ENCODE measurements at regions not wholly inside any gene's neighbourhood (a gene's known extent, or its start where the extent isn't known, plus 50 kb on each side); places are given as distances from the start of the nearest gene placed in this dataset.

GRCh38 chr15:87131067-87131466 lies 1051.4 kb downstream of the AGBL1 start:
- Histone ChIP-seq H3K4me3 (no peak overlapping the region), H3K4me1 (no peaks in the 10 kb centered on the region), H3K27ac (replicated peaks in 1 of 4) (no peak overlapping the region), H3K9me3 (no peaks in the 10 kb centered on the region), H3K36me3 (no peaks in the 10 kb centered on the region), H3K27me3 (no peaks in the 10 kb centered on the region)
- DNase-seq (ENCODE audit: extremely low spot score): no peak
- TF ChIP-seq POLR2A (IDR thresholded peaks at IDR 0.05; ENCODE audit: low read depth) (no peak), EP300 (IDR thresholded peaks at IDR 0.05) (no peak), POLR2AphosphoS5 (IDR thresholded peaks at IDR 0.05) (no peak)
- TF ChIP-seq, protein P1, sequence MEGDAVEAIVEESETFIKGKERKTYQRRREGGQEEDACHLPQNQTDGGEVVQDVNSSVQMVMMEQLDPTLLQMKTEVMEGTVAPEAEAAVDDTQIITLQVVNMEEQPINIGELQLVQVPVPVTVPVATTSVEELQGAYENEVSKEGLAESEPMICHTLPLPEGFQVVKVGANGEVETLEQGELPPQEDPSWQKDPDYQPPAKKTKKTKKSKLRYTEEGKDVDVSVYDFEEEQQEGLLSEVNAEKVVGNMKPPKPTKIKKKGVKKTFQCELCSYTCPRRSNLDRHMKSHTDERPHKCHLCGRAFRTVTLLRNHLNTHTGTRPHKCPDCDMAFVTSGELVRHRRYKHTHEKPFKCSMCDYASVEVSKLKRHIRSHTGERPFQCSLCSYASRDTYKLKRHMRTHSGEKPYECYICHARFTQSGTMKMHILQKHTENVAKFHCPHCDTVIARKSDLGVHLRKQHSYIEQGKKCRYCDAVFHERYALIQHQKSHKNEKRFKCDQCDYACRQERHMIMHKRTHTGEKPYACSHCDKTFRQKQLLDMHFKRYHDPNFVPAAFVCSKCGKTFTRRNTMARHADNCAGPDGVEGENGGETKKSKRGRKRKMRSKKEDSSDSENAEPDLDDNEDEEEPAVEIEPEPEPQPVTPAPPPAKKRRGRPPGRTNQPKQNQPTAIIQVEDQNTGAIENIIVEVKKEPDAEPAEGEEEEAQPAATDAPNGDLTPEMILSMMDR (IDR thresholded peaks at IDR 0.05): no peak
- intact Hi-C loops (cut with DNase I): no loop called here
- 92% methylated on average over 1 of the region's 1 CpG for WGBS

- Histone ChIP-seq H3K36me3 (no peaks in the 10 kb centered on the region), H3K4me3 (no peak overlapping the region), H3K9me3 (no peaks in the 10 kb centered on the region), H3K27me3 (no peaks in the 10 kb centered on the region), H3K4me1 (no peaks in the 10 kb centered on the region), H3K27ac (replicated peaks in 1 of 4) (no peak overlapping the region)
- 82% methylated on average over 1 of the region's 1 CpG for WGBS
- no peak for TF ChIP-seq POLR2A (IDR thresholded peaks at IDR 0.05; ENCODE audit: low read depth)
- TF ChIP-seq POLR2AphosphoS5 (IDR thresholded peaks at IDR 0.05): no peak
- TF ChIP-seq EP300 (IDR thresholded peaks at IDR 0.05): no peak
- TF ChIP-seq, protein P1 (IDR thresholded peaks at IDR 0.05): no peak
- intact Hi-C loops (cut with DNase I): no loop called here
- no peak for DNase-seq (ENCODE audit: extremely low spot score)
Observed at GRCh38 chr15:87129916-87130315, 1050.2 kb downstream of the AGBL1 start.

DNA sequence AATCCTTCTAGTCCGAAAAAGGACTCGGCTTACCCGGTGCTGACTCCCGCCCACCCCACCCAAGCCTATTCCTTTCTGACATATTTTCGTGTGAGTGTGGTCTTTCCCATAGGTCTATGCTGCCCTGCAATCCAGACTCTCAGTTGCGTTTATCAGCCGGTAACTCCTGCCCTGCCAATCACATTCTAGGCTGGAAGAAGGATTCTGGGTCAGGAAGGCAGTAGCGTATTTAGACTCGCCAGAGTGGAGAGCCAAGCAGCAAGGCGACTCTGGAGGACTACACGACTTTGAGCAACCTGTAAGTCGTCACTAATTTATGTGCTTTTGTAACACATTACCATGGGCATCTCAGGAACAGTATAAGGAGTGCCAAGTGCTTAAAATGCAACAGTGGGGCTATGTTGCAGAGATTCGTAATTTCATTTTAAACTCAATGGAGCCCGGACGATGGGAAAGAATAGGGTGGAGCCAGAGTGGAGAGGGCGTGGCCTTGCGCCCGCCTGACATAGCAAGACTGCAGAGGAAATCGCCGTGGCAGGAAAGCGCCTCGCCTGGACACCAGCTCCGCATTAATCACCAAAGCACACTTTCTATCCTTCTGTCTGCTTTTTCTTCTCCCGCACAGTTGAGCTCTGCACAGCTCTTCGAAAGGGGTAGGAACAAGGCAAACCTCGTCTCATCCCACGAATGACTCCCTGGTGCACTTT lies 1044.2 kb downstream of the AGBL1 start:
- TF ChIP-seq EP300 (IDR thresholded peaks at IDR 0.05): no peak
- TF ChIP-seq POLR2A (IDR thresholded peaks at IDR 0.05; ENCODE audit: low read depth): no peak
- TF ChIP-seq, protein P1 (IDR thresholded peaks at IDR 0.05): no peak
- TF ChIP-seq POLR2AphosphoS5 (IDR thresholded peaks at IDR 0.05): no peak
- H3K4me1 ChIP-seq: peaks cover 0 to 3% (median 2%) of the 10 kb centered on the region in 4 donors
- H3K27ac ChIP-seq (replicated peaks in 1 of 4): no peak overlapping the region
- no peaks in the 10 kb centered on the region for H3K27me3 ChIP-seq
- H3K36me3 ChIP-seq: no peaks in the 10 kb centered on the region
- DNase-seq (ENCODE audit: extremely low spot score): no peak
- 91% methylated on average over 26 of the region's 27 CpGs for WGBS
- intact Hi-C loops (cut with DNase I): no loop called here
- H3K9me3 ChIP-seq: no peaks in the 10 kb centered on the region
- no peak overlapping the region for H3K4me3 ChIP-seq

- intact Hi-C loops (cut with DNase I): no loop called here
- WGBS: 73% methylated on average over 2 of the region's 2 CpGs
- TF ChIP-seq EP300 (IDR thresholded peaks at IDR 0.05): no peak
- no peak for TF ChIP-seq POLR2AphosphoS5 (IDR thresholded peaks at IDR 0.05)
- TF ChIP-seq, protein P1 (IDR thresholded peaks at IDR 0.05): no peak
- no peak for TF ChIP-seq POLR2A (IDR thresholded peaks at IDR 0.05; ENCODE audit: low read depth)
Observed at GRCh38 chr15:87121336-87121735, 1041.7 kb downstream of the AGBL1 start.

DNA sequence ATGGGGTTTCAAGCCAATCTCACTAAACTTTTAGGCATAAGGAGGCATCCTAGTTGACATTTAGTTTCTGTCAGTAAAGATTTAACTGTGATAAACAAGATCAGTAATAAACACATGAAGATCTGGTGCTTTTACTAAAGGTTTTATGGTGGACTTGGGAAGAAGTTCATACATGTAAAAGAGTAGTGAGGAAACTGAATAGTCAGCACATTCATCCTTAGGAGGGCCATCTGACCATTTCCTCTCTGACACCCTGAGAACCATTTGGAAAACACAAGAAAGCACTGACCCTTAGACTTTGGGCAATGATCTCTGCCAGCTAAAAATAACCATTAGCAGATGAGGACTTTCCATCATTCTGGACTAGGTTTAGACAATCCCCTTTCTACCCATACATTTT lies 1040.9 kb downstream of the AGBL1 start:
- H3K4me3 ChIP-seq: no peak overlapping the region

More at GRCh38 chr15:87121336-87121735, 1041.7 kb downstream of the AGBL1 start:
- Histone ChIP-seq H3K9me3 (no peaks in the 10 kb centered on the region), H3K4me1 (peaks cover 0 to 10% (median 9%) of the 10 kb centered on the region in 4 donors), H3K4me3 (no peak overlapping the region), H3K27ac (replicated peaks in 1 of 4) (no peak overlapping the region), H3K36me3 (no peaks in the 10 kb centered on the region), H3K27me3 (no peaks in the 10 kb centered on the region)
- DNase-seq (ENCODE audit: extremely low spot score): no peak

More for the DNA sequence above, 1040.9 kb downstream of the AGBL1 start:
- TF ChIP-seq POLR2AphosphoS5 (IDR thresholded peaks at IDR 0.05): no peak
- TF ChIP-seq, protein P1 (IDR thresholded peaks at IDR 0.05): no peak
- no peak for TF ChIP-seq EP300 (IDR thresholded peaks at IDR 0.05)
- no peak for TF ChIP-seq POLR2A (IDR thresholded peaks at IDR 0.05; ENCODE audit: low read depth)
- Histone ChIP-seq H3K4me1 (peaks cover 0 to 10% (median 9%) of the 10 kb centered on the region in 4 donors), H3K9me3 (no peaks in the 10 kb centered on the region), H3K27me3 (no peaks in the 10 kb centered on the region), H3K36me3 (no peaks in the 10 kb centered on the region), H3K27ac (replicated peaks in 1 of 4) (no peak overlapping the region)
- intact Hi-C loops (cut with DNase I): no loop called here
- no peak for DNase-seq (ENCODE audit: extremely low spot score)
